Ovary (tissue), 3 donors: ENCODE measurements at regions not wholly inside any gene's neighbourhood (a gene's known extent, or its start where the extent isn't known, plus 50 kb on each side); places are given as distances from the start of the nearest gene placed in this dataset.

Experiments used
- POLR2A ChIP-seq: fragments of 450-650 bp; IDR thresholded peaks from one replicate; pipeline ENCODE4 v1.6.1; 2017; ENCODE audit warnings: antibody characterized with exemption, mild to moderate bottlenecking, moderate library complexity
- TF ChIP-seq, protein P1 (sequence below), 3 donors: fragments of 450-650 bp in 2 of 3; fragments of 200-600 bp in 1 of 3; IDR thresholded peaks; one replicate each; pipeline versions ENCODE4 v1.5.1 to v1.8.0; 2016 to 2022; ENCODE audit warnings: antibody characterized with exemption in 3 of 3, mild to moderate bottlenecking in 1 of 3
- donor health status: DM: no; HTN: no; CAD: no.

- TF ChIP-seq, protein P1, sequence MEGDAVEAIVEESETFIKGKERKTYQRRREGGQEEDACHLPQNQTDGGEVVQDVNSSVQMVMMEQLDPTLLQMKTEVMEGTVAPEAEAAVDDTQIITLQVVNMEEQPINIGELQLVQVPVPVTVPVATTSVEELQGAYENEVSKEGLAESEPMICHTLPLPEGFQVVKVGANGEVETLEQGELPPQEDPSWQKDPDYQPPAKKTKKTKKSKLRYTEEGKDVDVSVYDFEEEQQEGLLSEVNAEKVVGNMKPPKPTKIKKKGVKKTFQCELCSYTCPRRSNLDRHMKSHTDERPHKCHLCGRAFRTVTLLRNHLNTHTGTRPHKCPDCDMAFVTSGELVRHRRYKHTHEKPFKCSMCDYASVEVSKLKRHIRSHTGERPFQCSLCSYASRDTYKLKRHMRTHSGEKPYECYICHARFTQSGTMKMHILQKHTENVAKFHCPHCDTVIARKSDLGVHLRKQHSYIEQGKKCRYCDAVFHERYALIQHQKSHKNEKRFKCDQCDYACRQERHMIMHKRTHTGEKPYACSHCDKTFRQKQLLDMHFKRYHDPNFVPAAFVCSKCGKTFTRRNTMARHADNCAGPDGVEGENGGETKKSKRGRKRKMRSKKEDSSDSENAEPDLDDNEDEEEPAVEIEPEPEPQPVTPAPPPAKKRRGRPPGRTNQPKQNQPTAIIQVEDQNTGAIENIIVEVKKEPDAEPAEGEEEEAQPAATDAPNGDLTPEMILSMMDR (IDR thresholded peaks at IDR 0.05): no peak
- TF ChIP-seq POLR2A: no peak
Measured at GRCh38 chr5:152905286-152905685, 500.2 kb upstream of the NMUR2 start.
